DMS 273 (cell line): ENCODE measurements at regions not wholly inside any gene's neighbourhood (a gene's known extent, or its start where the extent isn't known, plus 50 kb on each side); places are given as distances from the start of the nearest gene placed in this dataset.

Experiments
- DNase-seq: peaks from one replicate; lab custom pipeline; 2025; ENCODE audit not compliant: unreplicated experiment; lab: John Stamatoyannopoulos, UW

- no peak for DNase-seq
Observed at GRCh38 chr15:91710080-91710698, 143.3 kb upstream of the SLCO3A1 start.

- DNase-seq, result no peak
Observed at GRCh38 chr15:91711384-91712033, 142.0 kb upstream of the SLCO3A1 start.

DNA sequence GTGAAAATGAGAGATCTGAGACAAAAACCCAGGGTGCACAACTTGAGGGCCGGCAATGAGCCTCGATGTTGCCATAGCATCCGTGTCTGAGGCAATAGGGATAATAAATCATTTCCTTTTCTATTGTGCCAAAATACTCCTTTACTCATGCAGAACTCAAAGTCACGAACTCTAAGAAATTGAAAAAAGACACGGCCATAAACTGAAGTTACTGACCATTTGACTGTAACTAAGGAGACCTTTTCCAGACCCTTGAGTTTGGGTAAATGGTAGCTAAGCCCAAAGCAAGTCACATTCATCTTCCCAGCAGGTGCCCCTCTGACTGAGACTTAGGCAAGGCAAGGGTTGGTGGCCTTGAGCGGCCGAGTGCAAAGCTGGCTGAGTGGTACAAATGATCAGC, 141.2 kb upstream of the SLCO3A1 start:
- no peak for DNase-seq

DNA sequence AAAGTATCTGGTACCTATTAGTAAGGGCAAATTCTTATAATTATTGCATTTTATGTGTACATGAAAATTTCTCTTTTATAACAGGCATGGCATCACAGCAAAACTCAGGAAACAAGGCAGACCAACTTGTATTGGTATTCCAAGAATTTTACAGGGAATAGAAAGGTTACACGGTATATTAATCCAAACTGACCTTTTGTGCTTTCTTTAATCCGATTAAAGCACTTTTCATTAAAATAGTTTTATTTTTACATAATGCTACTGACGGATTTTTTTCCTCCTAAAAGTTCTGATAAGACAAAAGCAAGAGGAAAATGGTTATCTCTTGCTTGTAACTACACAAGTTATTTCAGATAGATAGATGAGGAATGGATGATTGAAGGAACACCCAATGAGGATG, 137.0 kb upstream of the SLCO3A1 start:
- no peak for DNase-seq

DNA sequence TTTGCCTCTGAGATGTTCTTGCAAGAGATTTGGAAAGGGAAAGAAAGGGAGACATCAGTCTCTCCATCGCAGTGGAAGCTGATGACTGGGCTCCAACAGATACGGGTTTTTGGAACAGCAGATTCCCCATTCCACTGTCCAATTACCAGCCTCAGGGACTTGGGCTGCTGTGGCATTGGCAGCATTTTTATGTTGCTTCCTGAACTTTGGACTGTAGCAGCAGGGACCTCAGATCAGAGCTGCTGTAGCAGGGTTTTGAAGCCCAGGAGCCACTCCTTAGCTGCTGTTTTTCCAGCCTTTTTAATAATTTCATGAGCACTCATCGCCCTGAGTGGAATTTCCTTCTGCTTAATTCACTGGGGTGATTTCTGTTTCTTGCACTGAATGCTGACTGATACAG, 135.7 kb upstream of the SLCO3A1 start:
- DNase-seq, result no peak

- DNase-seq, result no peak
Observed at GRCh38 chr15:91723959-91724358, 129.5 kb upstream of the SLCO3A1 start.

GRCh38 chr15:91733661-91734060, 119.8 kb upstream of the SLCO3A1 start:
- no peak for DNase-seq

GRCh38 chr15:91737151-91737818, 116.2 kb upstream of the SLCO3A1 start:
- no peak for DNase-seq

DNA sequence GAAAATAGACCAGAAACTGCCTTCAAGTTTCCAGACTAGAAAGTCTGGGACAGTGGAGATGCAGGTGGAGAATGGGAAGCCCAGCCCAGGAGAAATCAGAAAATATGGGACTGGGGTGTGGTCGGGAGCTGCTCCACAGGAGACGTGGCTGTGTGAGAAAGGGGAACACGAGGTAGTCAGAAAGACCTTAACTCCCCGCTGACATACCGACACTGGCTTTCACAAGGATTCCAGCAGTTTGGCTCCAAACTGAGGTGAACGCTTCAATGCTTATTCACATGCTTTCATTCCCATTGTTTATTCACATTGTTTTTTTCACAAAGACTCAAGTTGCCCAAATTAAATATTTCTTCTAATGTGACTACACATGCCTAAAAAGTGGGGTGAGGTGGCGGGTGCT, 111.5 kb upstream of the SLCO3A1 start:
- no peak for DNase-seq

DNA sequence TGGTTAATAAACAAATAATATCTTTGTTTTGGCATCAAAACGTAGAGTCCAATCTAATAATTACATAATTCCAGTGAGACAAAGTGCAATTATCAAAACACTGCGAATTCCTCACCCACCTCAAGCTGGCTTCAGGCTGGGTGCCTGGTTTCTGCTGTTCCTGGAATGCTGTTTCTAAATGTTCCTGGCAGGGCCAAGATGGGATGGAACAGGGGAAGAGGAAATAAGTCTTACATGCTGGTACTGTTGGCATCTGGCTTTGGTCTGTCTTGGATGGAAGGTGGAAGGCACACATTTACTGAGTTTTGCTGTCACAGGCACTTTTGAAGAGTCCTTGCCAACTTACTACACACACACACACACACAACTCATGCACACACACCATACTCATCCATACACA, 101.9 kb upstream of the SLCO3A1 start:
- no peak for DNase-seq

DNA sequence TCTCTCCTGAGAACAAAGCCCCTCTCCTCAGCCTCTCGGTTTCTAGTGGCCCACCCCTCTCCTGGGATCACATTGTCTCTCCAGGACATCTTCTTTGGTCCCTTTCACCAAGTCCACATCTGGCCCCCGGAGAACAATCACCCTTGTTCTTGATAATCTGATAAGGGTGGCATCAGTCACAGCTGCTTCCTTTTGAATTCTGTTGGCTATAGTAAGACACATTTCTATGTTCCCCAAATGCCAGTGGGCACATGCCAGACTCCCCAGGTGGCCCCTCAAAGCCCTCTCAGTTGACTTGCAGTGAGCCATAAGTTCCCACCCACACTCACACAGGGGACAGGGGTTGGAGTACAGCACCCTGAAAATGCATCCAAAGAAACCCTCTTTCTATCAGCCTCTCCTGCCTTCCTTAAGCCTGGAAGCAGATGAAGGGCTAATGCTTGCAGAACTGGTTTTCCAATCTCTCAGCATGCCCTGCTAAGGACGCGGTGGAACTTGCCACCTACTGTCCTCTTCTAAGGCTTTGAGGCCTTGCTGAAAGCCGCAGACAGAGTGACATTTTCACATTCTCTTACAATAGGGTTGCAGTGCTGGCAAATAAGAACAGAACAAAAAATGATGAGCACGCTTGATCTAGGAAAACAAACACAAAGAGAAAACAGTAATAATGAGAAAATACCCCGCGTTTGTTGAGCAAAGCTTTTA, 101.3 kb upstream of the SLCO3A1 start:
- DNase-seq, result no peak

GRCh38 chr15:91759560-91759959, 93.9 kb upstream of the SLCO3A1 start:
- DNase-seq, result no peak

- DNase-seq, result no peak
Observed at GRCh38 chr15:91765660-91766059, 87.8 kb upstream of the SLCO3A1 start.

DNA sequence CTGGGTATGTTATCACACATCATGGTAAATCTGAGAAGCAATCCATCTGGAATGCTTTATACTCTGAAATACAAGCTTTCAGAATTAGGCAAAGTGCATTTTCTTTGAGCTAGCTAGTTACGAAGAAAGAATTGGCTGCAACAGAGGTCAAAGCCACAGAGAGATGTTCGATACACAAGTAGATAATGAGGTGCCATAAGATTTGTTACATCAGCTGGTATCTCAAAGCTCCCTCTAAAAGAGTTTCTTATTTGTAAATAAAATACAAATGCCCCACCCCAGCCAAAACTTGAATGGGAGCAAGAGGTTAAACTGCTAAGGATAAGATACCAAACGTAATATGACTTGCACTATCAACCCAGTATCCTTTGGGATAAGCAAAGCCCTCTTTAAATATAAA, 84.0 kb upstream of the SLCO3A1 start:
- no peak for DNase-seq

- no peak for DNase-seq
Observed at GRCh38 chr15:91769894-91770293, 83.6 kb upstream of the SLCO3A1 start.

DNA sequence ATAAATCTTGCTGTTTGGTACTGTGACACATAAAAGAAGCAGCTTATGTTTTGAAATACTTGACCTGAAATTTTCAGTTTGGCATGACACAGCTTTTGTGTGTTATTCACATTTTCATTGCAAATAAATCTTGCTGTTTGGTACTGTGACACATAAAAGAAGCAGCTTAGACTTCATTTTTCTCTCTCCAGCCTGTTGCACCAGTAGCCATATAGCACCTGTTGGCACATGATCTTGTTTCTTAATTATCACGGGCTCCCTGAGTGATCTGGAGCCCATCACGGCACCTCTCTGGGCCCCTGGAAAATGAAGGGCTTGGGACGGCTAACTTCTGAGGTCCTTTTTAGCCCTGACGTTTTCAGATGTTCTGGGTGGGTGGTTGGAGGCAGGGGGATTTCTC, 77.4 kb upstream of the SLCO3A1 start:
- no peak for DNase-seq

- DNase-seq, result no peak
Observed at GRCh38 chr15:91779960-91780359, 73.5 kb upstream of the SLCO3A1 start.

- no peak for DNase-seq
Observed at GRCh38 chr15:91780387-91780786, 73.1 kb upstream of the SLCO3A1 start.

DNA sequence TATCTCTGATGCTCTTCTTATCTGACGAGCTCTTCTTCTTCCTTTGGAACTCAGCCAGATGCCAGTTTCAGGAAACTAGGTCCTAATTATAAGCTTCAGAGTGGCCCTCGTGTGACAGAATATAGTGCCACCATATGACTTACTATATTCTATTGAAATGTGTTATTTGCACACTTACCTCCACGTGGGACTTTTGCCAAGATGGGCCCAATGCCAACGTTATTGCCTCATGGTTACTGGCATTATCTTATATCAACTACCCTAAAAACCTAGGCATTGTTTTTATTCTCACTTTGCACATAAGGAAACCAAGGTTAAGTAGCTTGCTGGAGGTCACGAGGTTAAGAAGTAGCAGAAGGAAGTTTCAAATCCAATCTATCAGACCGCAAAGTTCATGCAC, 71.3 kb upstream of the SLCO3A1 start:
- DNase-seq, result no peak

- no peak for DNase-seq
Observed at GRCh38 chr15:91783008-91783407, 70.5 kb upstream of the SLCO3A1 start.

DNA sequence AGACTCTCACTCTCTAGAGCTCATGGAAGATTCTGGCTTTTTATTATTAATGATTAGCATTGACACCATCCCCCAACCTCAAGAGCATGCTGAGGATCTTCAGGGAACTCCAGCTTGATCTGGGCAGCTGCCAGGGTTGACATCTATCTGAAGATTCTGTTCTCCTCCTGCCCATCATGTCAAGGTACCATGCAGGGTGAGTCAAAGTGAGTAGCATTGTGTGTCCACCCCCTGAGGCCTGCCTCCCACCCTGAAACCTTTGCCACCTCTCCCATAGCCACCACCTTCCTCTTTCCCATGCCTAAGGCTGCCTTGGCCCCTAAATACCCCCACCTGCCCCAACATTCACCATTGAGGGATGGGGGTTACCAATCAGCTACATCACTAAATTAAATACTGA, 70.1 kb upstream of the SLCO3A1 start:
- DNase-seq, result no peak
